ENCODE measurements at regions not wholly inside any gene's neighbourhood (a gene's known extent, or its start where the extent isn't known, plus 50 kb on each side); places are given as distances from the start of the nearest gene placed in this dataset.

- no peak for DNase-seq (ENCODE audit: low read depth in 3 of 3)
These were observed 229.2 kb downstream of the ALX1 start for GRCh38 chr12:85509081-85509856.

DNA sequence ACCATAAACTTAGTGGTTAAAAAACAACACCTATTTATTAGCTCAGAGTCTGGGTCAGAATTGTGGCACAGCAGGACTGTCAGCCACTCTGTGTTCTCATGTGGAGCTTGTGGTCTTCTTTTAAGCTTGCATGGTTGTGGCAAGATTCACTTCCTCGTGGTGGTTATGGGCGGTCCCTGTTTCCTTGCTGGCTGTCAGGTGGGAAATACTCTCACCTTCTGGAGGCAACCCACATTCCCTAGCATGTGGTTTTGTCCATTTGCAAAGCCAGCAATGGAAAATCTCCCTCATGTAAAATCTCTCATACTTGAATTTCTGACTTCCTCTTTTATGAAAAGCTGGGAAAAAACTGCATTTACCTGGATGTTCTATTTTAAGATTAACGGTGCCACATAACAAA lies 229.8 kb downstream of the ALX1 start:
- no peak for DNase-seq (ENCODE audit: low read depth in 3 of 3)

DNA sequence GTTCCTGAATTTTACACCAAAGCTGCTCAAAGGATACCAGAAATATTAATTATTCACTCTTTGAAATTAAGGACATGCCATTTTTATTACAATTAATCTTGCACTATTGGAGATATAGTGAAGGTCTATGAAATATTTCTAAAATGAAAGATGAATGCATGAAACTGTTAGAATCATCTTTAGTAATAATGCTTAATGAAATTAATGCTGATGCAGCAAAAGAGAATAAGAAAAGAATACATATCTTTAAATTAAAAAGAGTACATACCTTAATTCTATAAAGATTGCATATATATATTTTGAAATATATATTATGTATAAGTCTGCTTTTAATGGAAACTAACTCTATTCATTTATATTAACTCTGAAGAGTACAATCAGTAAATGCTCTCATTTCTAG lies 236.0 kb downstream of the ALX1 start:
- DNase-seq (ENCODE audit: low read depth in 3 of 3), result no peak

GRCh38 chr12:85516667-85517325 lies 236.8 kb downstream of the ALX1 start:
- no peak for DNase-seq (ENCODE audit: low read depth in 3 of 3)

- no peak for DNase-seq (ENCODE audit: low read depth in 3 of 3)
These were observed 239.1 kb downstream of the ALX1 start for GRCh38 chr12:85519163-85519562.

- DNase-seq (ENCODE audit: low read depth in 3 of 3), result no peak
These were observed 243.2 kb downstream of the ALX1 start for GRCh38 chr12:85523197-85523596.

DNA sequence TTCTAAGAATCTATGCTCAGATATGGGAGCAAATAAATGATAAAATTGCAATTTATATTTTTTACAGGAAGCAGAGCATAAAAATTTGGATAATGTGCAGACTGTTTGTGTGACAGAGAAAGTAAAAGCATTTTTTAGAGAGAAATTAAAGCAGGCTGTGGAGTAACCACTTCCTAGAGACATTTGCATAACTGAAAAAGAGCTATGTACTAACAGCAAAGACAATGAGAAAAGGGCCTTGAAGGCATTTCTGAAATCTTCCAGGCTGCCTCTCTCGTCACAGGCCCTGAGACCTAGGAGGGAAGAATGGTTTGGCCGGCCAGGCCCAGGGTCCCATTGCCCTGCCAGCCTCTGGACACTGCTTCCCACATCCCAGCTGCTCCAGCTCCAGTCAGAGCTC lies 247.2 kb downstream of the ALX1 start:
- no peak for DNase-seq (ENCODE audit: low read depth in 3 of 3)

DNA sequence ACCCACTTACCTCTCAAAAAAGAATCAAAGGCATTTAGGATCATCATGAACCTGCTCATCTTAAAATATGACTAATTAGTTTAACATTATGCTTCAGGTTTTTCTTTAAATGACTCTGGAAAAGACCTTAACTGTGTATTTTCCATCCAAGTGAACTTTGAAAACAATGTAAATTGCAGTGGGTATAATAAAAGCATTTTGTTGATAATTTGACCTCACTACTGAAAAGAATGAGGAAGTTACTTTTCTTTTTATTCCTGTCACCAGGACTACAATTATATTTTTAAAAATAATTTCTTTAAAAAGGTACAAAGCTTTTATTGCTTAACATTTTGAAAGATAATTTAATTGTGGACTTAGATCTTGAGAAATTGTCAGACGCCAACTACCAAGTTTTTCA lies 249.9 kb downstream of the ALX1 start:
- no peak for DNase-seq (ENCODE audit: low read depth in 3 of 3)

DNA sequence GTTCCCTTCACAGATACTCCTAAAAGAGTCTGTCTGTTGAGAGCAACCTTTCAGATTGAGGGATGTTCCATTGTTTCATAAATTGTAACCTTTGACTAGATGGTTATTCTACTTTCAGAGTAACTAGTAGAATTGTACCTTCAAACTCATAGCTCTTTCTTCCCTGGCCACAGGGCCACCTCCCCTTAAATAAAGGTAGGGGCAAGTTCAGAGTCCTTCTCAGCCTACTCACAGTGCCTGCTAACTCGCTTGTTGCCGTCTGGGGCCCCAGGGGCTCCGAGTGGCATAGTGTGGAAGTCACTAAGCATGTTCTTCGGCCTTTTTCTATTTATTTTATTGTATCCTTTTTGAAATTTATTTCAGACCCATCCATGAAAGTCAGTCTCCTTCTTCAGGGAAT lies 250.4 kb downstream of the ALX1 start:
- DNase-seq (ENCODE audit: low read depth in 3 of 3), result no peak

GRCh38 chr12:85531341-85531740 lies 251.3 kb downstream of the ALX1 start:
- no peak for DNase-seq (ENCODE audit: low read depth in 3 of 3)

GRCh38 chr12:85549640-85550039 lies 269.6 kb downstream of the ALX1 start:
- no peak for DNase-seq (ENCODE audit: low read depth in 3 of 3)

DNA sequence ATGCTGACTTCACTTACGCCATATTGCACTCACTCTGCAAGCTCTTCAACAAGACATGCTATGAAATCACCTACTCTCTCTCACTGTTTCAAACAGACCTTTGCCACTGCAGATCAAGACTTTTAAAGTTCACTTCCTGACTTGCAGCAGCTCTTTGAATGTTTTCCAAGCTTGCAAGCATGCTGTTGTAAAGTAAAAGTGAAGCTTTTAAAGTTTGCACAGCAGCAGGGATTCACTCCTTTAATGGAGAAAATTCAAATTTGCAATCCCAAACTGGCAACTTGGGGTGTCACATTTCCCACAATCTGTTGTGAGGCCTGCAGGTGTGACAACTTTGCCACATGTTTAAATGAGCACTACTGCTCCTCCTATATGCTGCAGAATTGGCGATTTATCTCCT lies 270.9 kb downstream of the ALX1 start:
- DNase-seq (ENCODE audit: low read depth in 3 of 3), result no peak

- no peak for DNase-seq (ENCODE audit: low read depth in 3 of 3)
These were observed 272.4 kb downstream of the ALX1 start for GRCh38 chr12:85552461-85552860.

DNA sequence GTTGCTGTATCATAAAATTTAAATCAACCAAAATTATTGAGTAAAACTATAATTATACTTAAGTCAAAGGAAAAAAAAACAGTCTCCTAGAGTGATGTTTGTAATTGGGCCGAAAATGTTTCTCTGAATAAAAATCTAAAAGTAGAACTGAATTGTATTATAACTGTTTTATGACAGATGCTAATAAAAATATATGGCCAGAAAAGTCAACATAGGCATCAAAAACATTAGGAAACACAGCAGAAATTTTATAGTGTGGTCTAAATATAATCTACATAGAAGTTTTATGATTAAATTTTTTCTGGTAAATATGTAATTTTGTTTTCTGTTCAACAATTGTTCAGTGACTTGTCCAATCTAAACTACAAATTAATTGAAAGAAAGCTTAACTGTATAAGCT lies 277.8 kb downstream of the ALX1 start:
- DNase-seq (ENCODE audit: low read depth in 3 of 3), result no peak

GRCh38 chr12:85558684-85559083 lies 277.5 kb downstream of the RASSF9 start:
- DNase-seq (ENCODE audit: low read depth in 3 of 3), result no peak

- no peak for DNase-seq (ENCODE audit: low read depth in 3 of 3)
These were observed 277.1 kb downstream of the RASSF9 start for GRCh38 chr12:85559127-85559526.

DNA sequence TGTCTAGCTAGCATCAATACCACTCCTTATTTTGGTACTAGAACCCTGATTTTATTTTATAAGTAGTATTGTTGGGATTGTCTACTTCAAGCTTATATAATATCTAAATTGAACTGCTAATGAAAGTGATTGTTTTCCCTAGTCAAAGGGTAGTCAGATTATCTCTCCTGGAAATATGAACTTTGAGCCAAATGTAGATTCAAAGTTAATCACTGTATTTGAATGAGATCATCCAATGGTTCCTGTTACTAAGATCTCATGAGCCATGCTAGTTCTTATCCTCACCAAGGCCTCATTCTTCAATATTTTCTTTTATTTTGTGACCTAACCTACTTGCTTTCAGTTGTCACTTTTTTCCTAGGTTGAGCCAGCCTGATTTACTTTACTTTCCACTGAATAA lies 276.7 kb downstream of the RASSF9 start:
- no peak for DNase-seq (ENCODE audit: low read depth in 3 of 3)

DNA sequence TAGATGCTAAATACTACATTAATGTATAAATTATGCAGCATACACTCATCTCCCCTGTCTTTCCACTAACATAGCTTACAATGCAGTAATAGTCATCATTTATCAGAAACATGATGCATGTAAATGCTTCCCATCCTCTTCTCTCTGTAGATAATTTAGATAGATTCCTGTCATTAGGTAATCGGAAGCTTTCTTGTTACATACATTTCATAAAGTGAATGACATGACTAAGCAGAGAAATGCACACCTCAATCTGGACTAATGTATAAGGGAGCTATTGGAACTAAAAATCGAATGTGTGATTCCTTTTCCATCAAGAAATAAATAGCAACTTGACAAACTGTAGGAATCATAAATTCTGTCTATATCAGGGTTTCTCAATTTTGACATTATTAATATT lies 273.4 kb downstream of the RASSF9 start:
- DNase-seq (ENCODE audit: low read depth in 3 of 3), result no peak

- DNase-seq (ENCODE audit: low read depth in 3 of 3), result no peak
These were observed 271.4 kb downstream of the RASSF9 start for GRCh38 chr12:85564786-85565185.

DNA sequence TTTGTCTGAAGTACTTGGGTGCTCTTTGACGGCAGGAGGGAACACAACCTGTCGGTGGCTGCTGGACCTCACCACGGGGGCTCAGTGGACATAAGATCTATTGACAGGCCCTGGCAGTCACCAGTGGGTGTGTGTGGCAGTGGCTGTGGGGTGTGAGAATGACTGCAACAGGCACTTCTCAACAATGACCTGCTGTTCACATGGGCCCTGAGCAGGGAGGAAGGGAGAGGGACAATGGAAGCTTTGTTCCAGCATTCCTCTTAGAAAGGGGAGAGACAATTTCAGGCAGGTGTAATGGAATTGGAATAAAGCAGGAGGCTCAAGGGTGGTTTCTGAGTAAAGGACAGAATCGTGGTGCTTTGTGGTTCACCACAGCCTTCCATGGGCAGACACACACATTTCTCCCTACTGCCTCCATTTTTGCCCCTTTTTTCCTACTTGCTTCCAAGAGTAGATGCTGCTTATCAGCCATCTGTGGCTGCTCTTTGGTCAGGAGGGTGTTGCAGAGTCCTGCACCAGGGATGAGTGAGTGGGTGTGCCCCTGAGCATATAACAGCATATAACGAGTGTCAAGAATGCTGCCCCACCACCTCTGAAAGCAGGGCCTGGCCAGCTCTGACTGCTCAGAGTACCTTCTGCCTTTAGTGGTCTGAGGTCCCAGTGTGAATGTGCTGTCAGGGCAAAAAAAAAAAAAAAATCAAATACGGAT lies 267.7 kb downstream of the RASSF9 start:
- no peak for DNase-seq (ENCODE audit: low read depth in 3 of 3)

- no peak for DNase-seq (ENCODE audit: low read depth in 3 of 3)
These were observed 266.9 kb downstream of the RASSF9 start for GRCh38 chr12:85569261-85569660.

DNA sequence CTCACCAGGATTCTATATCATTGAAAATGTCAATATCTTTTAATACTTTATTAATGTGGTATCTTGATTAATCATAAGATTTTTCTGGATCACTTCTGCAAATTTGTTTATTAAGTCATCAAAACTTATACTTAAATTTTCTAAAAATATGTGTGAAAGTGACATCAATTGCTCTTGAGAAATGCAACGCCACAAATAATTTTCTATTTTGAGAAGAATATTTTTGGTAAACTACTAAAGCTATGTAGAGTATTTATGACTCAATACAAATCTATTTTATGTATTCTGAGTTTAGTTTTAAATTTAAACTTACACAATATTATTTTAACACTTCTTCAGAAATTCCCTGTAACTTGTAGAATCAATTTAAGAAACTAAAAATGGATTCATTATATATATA lies 263.3 kb downstream of the RASSF9 start:
- no peak for DNase-seq (ENCODE audit: low read depth in 3 of 3)

DNA sequence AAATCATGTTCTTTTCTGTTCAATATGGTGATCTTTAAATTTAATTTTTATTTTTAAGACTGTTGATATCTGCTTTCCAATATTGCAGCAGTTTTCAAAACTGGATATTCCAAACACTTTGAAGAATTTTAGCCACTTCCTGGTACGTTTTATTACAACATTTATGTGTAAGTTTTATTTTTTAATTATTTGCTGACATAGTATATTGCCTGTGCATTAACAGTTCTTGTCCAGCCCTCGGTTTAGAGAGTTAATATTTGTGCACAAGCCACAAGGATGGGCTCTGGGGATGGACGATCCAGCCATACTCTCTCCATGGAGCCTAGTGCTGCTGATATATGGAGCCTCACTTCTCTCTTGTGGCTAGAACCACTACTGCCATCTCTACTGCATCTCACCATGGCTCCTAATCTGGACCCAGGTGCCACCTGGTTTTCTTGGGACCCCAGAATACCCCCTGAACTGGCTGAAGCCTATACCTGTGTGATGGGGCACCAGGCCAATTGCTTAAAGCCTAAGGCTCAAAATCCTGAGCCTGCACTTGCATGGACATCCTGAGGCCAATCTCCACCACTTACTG lies 262.5 kb downstream of the RASSF9 start:
- no peak for DNase-seq (ENCODE audit: low read depth in 3 of 3)
